ENCODE measurements at regions not wholly inside any gene's neighbourhood (a gene's known extent, or its start where the extent isn't known, plus 50 kb on each side); places are given as distances from the start of the nearest gene placed in this dataset.

- TF ChIP-seq CTCF (IDR thresholded peaks at IDR 0.05), result no peak
- TF ChIP-seq POLR2A (IDR thresholded peaks at IDR 0.05), result no peak
These were observed 106.3 kb upstream of the GPC1 start for GRCh38 chr2:240329116-240329665.
